OCI-LY1 (cell line): ENCODE measurements at regions not wholly inside any gene's neighbourhood (a gene's known extent, or its start where the extent isn't known, plus 50 kb on each side); places are given as distances from the start of the nearest gene placed in this dataset.

Experiments
- H2AFZ ChIP-seq: fragments of 200-600 bp; sonication (generic), shearing (Covaris generic); 2 replicates; pipeline ENCODE4 v1.6.0; 2014; ENCODE audit warnings: antibody characterized with exemption, mild to moderate bottlenecking, low read length
- H3F3A ChIP-seq: fragments of 200-600 bp; sonication (generic), shearing (Covaris generic); 2 replicates; pipeline ENCODE4 v1.6.0; 2014; ENCODE audit warnings: mild to moderate bottlenecking, antibody characterized with exemption, low read length, moderate library complexity; ENCODE audit not compliant: insufficient read depth
- H3K27ac ChIP-seq: fragments of 200-600 bp; sonication (generic); 2 replicates; pipeline ENCODE4 v1.5.1; 2014; ENCODE audit warnings: low read length, mixed run types, mild to moderate bottlenecking, low read depth; ENCODE audit not compliant: poor library complexity, severe bottlenecking
- H3K27me3 ChIP-seq: fragments of 200-600 bp; sonication (generic); 2 replicates; pipeline ENCODE4 v1.6.0; 2014; ENCODE audit warnings: antibody characterized with exemption, mild to moderate bottlenecking, low read length, moderate library complexity; ENCODE audit not compliant: insufficient read depth
- H3K36me3 ChIP-seq: fragments of 200-600 bp; sonication (generic); 2 replicates; pipeline ENCODE4 v1.6.1; 2014; ENCODE audit warnings: mild to moderate bottlenecking, antibody characterized with exemption, low read length, moderate library complexity, mixed read lengths; ENCODE audit not compliant: insufficient read depth
- H3K4me1 ChIP-seq: fragments of 200-600 bp; sonication (generic); 2 replicates; pipeline ENCODE4 v1.5.1; 2014; ENCODE audit warnings: mild to moderate bottlenecking, low read length, moderate library complexity; ENCODE audit not compliant: insufficient read depth, severe bottlenecking
- H3K4me2 ChIP-seq: fragments of 200-600 bp; sonication (generic), shearing (Covaris generic); 2 replicates; pipeline ENCODE4 v1.6.1; 2014; ENCODE audit warnings: low read length
- H3K4me3 ChIP-seq: fragments of 200-600 bp; sonication (generic); 2 replicates; pipeline ENCODE4 v1.5.1; 2014; ENCODE audit warnings: low read length, low read depth, mild to moderate bottlenecking, mixed read lengths; ENCODE audit not compliant: poor library complexity, severe bottlenecking
- H3K79me2 ChIP-seq: fragments of 200-600 bp; shearing (Covaris generic); 2 replicates; pipeline ENCODE4 v1.6.1; 2016; ENCODE audit warnings: mixed run types, low read length, mixed read lengths; ENCODE audit not compliant: insufficient read depth
- H3K9ac ChIP-seq: fragments of 200-600 bp; sonication (generic), shearing (Covaris generic); 2 replicates; pipeline ENCODE4 v1.6.1; 2014; ENCODE audit warnings: mild to moderate bottlenecking, low read length, mixed read lengths
- H3K9me2 ChIP-seq: fragments of 200-600 bp; sonication (generic), shearing (Covaris generic); 2 replicates; pipeline ENCODE4 v1.6.1; 2014; ENCODE audit warnings: low read depth, mild to moderate bottlenecking, low read length, mixed read lengths
- H3K9me3 ChIP-seq: fragments of 200-600 bp; shearing (Covaris generic); 2 replicates; pipeline ENCODE4 v1.6.1; 2014; ENCODE audit warnings: low read length, mixed read lengths
- H4K20me1 ChIP-seq: fragments of 200-600 bp; sonication (generic), shearing (Covaris generic); 2 replicates; pipeline ENCODE4 v1.6.0; 2016; ENCODE audit warnings: mild to moderate bottlenecking, low read length; ENCODE audit not compliant: insufficient read depth
- EZH2 ChIP-seq: fragments of 200-600 bp; sonication (generic), shearing (Covaris generic); IDR thresholded peaks from 2 replicates; pipeline ENCODE4 v1.8.0; 2017; ENCODE audit warnings: borderline replicate concordance, mixed run types, mild to moderate bottlenecking, antibody characterized with exemption, low read length, moderate library complexity, mixed read lengths
- TF ChIP-seq, protein P1 (sequence below): fragments of 200-600 bp; sonication (generic), shearing (Covaris generic); IDR thresholded peaks from 2 replicates; pipeline ENCODE4 v1.5.1; 2017; ENCODE audit warnings: mild to moderate bottlenecking, antibody characterized with exemption, low read length, moderate library complexity, mixed read lengths

DNA sequence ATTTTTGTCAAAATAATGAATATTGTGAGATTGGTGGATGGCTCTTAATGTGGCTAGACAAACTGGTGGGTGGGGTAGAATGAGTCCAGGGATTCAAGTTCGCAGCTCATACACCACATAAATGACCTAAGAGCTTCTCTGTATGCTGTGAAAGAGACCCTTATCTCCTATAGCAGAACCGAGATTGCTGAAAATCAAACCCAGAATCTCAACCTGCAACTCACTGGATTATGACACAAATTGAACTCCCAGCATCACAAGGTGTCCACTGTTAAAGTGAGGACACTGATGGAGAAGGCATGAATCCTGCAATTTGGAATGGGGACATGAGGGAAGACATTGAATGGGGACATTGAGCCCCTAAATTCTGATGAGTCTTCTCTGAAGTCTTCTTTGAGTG, 51.3 kb upstream of the CNKSR3 start:
- Histone ChIP-seq H3K4me3 (no peak overlapping the region), H3K79me2 (no peaks in the 10 kb centered on the region)

DNA sequence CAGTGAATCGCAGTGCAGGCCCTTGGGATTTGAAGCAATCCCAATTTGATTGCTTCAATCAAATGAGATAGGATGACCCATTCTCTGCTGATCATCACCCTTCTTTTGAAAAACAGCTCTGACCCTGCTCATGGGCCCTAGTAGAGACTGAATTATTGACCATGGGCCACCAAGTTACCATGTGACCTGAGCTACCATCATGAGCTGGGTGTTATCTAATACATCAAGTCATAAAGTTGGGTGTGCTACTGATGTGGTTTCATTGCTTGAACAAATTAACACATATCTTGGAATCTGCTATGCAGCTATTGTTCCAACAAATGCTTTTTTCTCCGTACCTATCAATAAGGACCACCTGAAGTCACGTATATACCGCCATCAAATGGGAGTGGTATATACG, 54.8 kb upstream of the CNKSR3 start:
- H3K36me3 ChIP-seq = no peaks in the 10 kb centered on the region
- no peak overlapping the region for H2AFZ ChIP-seq
- no peak overlapping the region for H3K4me3 ChIP-seq
- H3K9me2 ChIP-seq = no peaks in the 10 kb centered on the region
- H3K4me2 ChIP-seq = no peak overlapping the region
- H3K79me2 ChIP-seq = no peaks in the 10 kb centered on the region
- H4K20me1 ChIP-seq = no peaks in the 10 kb centered on the region
- no peaks in the 10 kb centered on the region for H3K9me3 ChIP-seq
- H3F3A ChIP-seq = no peaks in the 10 kb centered on the region
- no peaks in the 10 kb centered on the region for H3K4me1 ChIP-seq
- TF ChIP-seq, protein P1, sequence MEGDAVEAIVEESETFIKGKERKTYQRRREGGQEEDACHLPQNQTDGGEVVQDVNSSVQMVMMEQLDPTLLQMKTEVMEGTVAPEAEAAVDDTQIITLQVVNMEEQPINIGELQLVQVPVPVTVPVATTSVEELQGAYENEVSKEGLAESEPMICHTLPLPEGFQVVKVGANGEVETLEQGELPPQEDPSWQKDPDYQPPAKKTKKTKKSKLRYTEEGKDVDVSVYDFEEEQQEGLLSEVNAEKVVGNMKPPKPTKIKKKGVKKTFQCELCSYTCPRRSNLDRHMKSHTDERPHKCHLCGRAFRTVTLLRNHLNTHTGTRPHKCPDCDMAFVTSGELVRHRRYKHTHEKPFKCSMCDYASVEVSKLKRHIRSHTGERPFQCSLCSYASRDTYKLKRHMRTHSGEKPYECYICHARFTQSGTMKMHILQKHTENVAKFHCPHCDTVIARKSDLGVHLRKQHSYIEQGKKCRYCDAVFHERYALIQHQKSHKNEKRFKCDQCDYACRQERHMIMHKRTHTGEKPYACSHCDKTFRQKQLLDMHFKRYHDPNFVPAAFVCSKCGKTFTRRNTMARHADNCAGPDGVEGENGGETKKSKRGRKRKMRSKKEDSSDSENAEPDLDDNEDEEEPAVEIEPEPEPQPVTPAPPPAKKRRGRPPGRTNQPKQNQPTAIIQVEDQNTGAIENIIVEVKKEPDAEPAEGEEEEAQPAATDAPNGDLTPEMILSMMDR = no peak
- no peak for TF ChIP-seq EZH2
- H3K9ac ChIP-seq = no peak overlapping the region
- H3K27me3 ChIP-seq = no peaks in the 10 kb centered on the region
- H3K27ac ChIP-seq = no peak overlapping the region

More for the DNA sequence above, 51.3 kb upstream of the CNKSR3 start:
- Histone ChIP-seq H3K36me3 (no peaks in the 10 kb centered on the region), H3K27ac (no peak overlapping the region), H3K9me3 (no peaks in the 10 kb centered on the region), H3K27me3 (no peaks in the 10 kb centered on the region), H3K9ac (no peak overlapping the region), H3F3A (no peaks in the 10 kb centered on the region), H4K20me1 (no peaks in the 10 kb centered on the region), H3K4me1 (no peaks in the 10 kb centered on the region), H2AFZ (no peak overlapping the region), H3K9me2 (no peaks in the 10 kb centered on the region), H3K4me2 (no peak overlapping the region)
- TF ChIP-seq EZH2 = no peak
- TF ChIP-seq, protein P1 = no peak

DNA sequence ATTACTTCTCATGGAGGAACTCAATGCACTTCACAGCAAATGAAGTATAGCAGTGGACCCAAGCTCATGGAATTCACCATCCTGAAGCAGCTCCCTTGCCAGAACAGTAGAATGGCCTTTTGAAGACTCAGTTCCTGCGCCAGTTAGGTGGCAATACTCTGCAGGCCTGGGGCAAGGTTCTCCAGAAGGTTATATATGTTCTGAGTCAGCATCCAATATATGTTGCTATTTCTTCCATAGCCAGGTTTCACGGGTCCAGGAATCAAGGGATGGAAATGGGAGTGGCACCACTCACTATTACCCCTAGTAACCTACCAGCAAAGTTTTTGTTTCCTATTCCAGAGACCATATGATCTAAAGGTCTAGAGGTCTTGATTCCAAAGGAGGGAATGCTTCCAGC, 56.4 kb upstream of the CNKSR3 start:
- Histone ChIP-seq H3K27ac (no peak overlapping the region), H3K4me1 (no peaks in the 10 kb centered on the region)
- TF ChIP-seq EZH2 = no peak
- TF ChIP-seq, protein P1 = no peak

More for the DNA sequence above, 56.4 kb upstream of the CNKSR3 start:
- no peak overlapping the region for H2AFZ ChIP-seq
- no peak overlapping the region for H3K9ac ChIP-seq
- H3K4me3 ChIP-seq = no peak overlapping the region
- no peak overlapping the region for H3K4me2 ChIP-seq
- no peaks in the 10 kb centered on the region for H3K27me3 ChIP-seq
- H4K20me1 ChIP-seq = no peaks in the 10 kb centered on the region
- no peaks in the 10 kb centered on the region for H3K9me3 ChIP-seq
- no peaks in the 10 kb centered on the region for H3K36me3 ChIP-seq
- no peaks in the 10 kb centered on the region for H3K79me2 ChIP-seq
- no peaks in the 10 kb centered on the region for H3K9me2 ChIP-seq
- no peaks in the 10 kb centered on the region for H3F3A ChIP-seq
